H1 (cell line): ENCODE measurements at regions not wholly inside any gene's neighbourhood (a gene's known extent, or its start where the extent isn't known, plus 50 kb on each side); places are given as distances from the start of the nearest gene placed in this dataset.

Source experiments
- CTCF ChIA-PET: fragments of 300-600 bp; sonication (Branson Sonifier 250); formaldehyde crosslinking; loops from one replicate; lab custom pipeline; 2021; ENCODE audit not compliant: partially characterized antibody; lab: Charles Lee
- POLR2A ChIA-PET: fragments of 300-600 bp; sonication (Branson Sonifier 250); formaldehyde crosslinking; loops from one replicate; lab custom pipeline; 2021; ENCODE audit warnings: inconsistent platforms; ENCODE audit not compliant: partially characterized antibody; lab: Charles Lee
- DNase-seq, 2 experiments: peaks; one replicate each; pipeline versions ENCODE4 v3.0.0 to v3.0.0-alpha.2; 2010 to 2022; ENCODE audit warnings: low spot score in 2 of 2, low read depth in 1 of 2, mixed read lengths in 1 of 2
- FAIRE-seq: peaks from 2 replicates; lab custom pipeline; 2011; peaks lifted over from hg19 to GRCh38; lab: Jason Lieb, UNC
- H2AFZ ChIP-seq: 2 replicates; pipeline ENCODE4 v1.8.1; 2012; ENCODE audit warnings: low read length, inconsistent platforms
- H2AK5ac ChIP-seq: 2 replicates; pipeline ENCODE4 v1.6.1; 2013; ENCODE audit warnings: low read depth, low read length
- H2BK120ac ChIP-seq: replicated peaks from 2 replicates; pipeline ENCODE3; 2013; ENCODE audit warnings: low read depth, low read length, inconsistent platforms
- H2BK12ac ChIP-seq: 2 replicates; pipeline ENCODE4 v1.6.1; 2013; ENCODE audit warnings: low read depth, low read length
- H2BK15ac ChIP-seq: 2 replicates; pipeline ENCODE4 v1.6.1; 2013; ENCODE audit warnings: low read length
- H2BK20ac ChIP-seq: 2 replicates; pipeline ENCODE4 v1.6.1; 2013; ENCODE audit warnings: low read length
- H2BK5ac ChIP-seq: 2 replicates; pipeline ENCODE4 v1.6.1; 2013; ENCODE audit warnings: low read depth, low read length
- H3K14ac ChIP-seq: 2 replicates; pipeline ENCODE4 v1.6.1; 2013; ENCODE audit warnings: inconsistent platforms; ENCODE audit not compliant: insufficient read length
- H3K18ac ChIP-seq: 2 replicates; pipeline ENCODE4 v1.6.1; 2013; ENCODE audit warnings: low read length; ENCODE audit errors: extremely low read depth
- H3K23ac ChIP-seq: 2 replicates; pipeline ENCODE4 v1.6.1; 2013; ENCODE audit warnings: inconsistent platforms; ENCODE audit not compliant: insufficient read length
- H3K23me2 ChIP-seq: 2 replicates; pipeline ENCODE4 v1.6.1; 2013; ENCODE audit warnings: low read depth, low read length
- H3K27ac ChIP-seq: 2 replicates; pipeline ENCODE4 v1.6.1; 2011; ENCODE audit warnings: low read depth, low read length, inconsistent platforms
- H3K27me3 ChIP-seq, 4 experiments: replicated peaks in 1 of 4; 1 replicate in 1 of 4; 2 replicates in 3 of 4; pipeline versions ENCODE4 v1.6.1 to v1.8.1; 2011 to 2013; ENCODE audit warnings: low read length in 3 of 4, mild to moderate bottlenecking in 3 of 4, inconsistent platforms in 2 of 4, mixed read lengths in 2 of 4, moderate library complexity in 1 of 4; ENCODE audit not compliant: control insufficient read depth in 3 of 4, insufficient read depth in 3 of 4; ENCODE audit errors: extremely low read depth in 1 of 4
- H3K36me3 ChIP-seq, 4 experiments: 2 replicates each; pipeline versions ENCODE4 v1.6.1 to v1.8.1; 2011 to 2013; ENCODE audit warnings: mild to moderate bottlenecking in 4 of 4, low read length in 3 of 4, moderate library complexity in 2 of 4, control low read depth in 1 of 4, inconsistent platforms in 1 of 4; ENCODE audit not compliant: insufficient read depth in 4 of 4, control insufficient read depth in 2 of 4
- H3K4ac ChIP-seq: replicated peaks from 2 replicates; pipeline ENCODE3; 2013; ENCODE audit warnings: low read length, low read depth, mixed read lengths, inconsistent platforms; ENCODE audit not compliant: insufficient read length
- H3K4me1 ChIP-seq, 4 experiments: replicated peaks in 1 of 4; 1 replicate in 1 of 4; 2 replicates in 3 of 4; pipeline versions ENCODE4 v1.6.1 to v1.8.1; 2011 to 2013; ENCODE audit warnings: low read length in 3 of 4, inconsistent platforms in 2 of 4, mixed read lengths in 1 of 4; ENCODE audit not compliant: insufficient read depth in 4 of 4, control insufficient read depth in 3 of 4
- H3K4me2 ChIP-seq, 2 experiments: 2 replicates each; pipeline versions ENCODE4 v1.6.1 to v1.8.1; 2011 to 2013; ENCODE audit warnings: low read depth in 2 of 2, low read length in 2 of 2, control low read depth in 1 of 2, inconsistent platforms in 1 of 2, mild to moderate bottlenecking in 1 of 2; ENCODE audit not compliant: insufficient read depth in 1 of 2
- H3K4me3 ChIP-seq, 4 experiments: fragments of 200-600, 300-600 bp in 1 of 4; sonication (generic), shearing (Covaris generic), sonication (Bioruptor Twin) in 1 of 4; 2 replicates each; pipeline versions ENCODE4 v1.5.1 to v1.8.1; 2011 to 2016; ENCODE audit warnings: low read length in 4 of 4, low read depth in 3 of 4, control low read depth in 2 of 4, inconsistent platforms in 2 of 4, mild to moderate bottlenecking in 2 of 4, mixed read lengths in 1 of 4, moderate library complexity in 1 of 4; ENCODE audit not compliant: insufficient read depth in 2 of 4; ENCODE audit errors: extremely low read depth in 1 of 4
- H3K56ac ChIP-seq: replicated peaks from 2 replicates; pipeline ENCODE3; 2013; ENCODE audit warnings: low read depth, mild to moderate bottlenecking, mixed read lengths, low read length, inconsistent platforms; ENCODE audit not compliant: insufficient read length
- H3K79me1 ChIP-seq: 2 replicates; pipeline ENCODE4 v1.6.1; 2013; ENCODE audit warnings: low read depth, low read length, control low read depth
- H3K79me2 ChIP-seq, 2 experiments: 2 replicates each; pipeline versions ENCODE4 v1.6.1 to v1.8.1; 2012 to 2013; ENCODE audit warnings: low read length in 2 of 2, mild to moderate bottlenecking in 2 of 2, inconsistent platforms in 1 of 2; ENCODE audit not compliant: insufficient read depth in 2 of 2, control insufficient read depth in 1 of 2
- H3K9ac ChIP-seq, 4 experiments: replicated peaks in 1 of 4; 1 replicate in 1 of 4; 2 replicates in 3 of 4; pipeline versions ENCODE4 v1.6.1 to v1.8.1; 2011 to 2013; ENCODE audit warnings: low read depth in 3 of 4, low read length in 3 of 4, control low read depth in 2 of 4, mild to moderate bottlenecking in 2 of 4, moderate library complexity in 2 of 4, inconsistent platforms in 1 of 4; ENCODE audit errors: extremely low read depth in 1 of 4
- H3K9me3 ChIP-seq, 2 experiments: 2 replicates each; pipeline versions ENCODE4 v1.6.1 to v1.8.1; 2012 to 2013; ENCODE audit warnings: mild to moderate bottlenecking in 2 of 2, moderate library complexity in 2 of 2, control low read depth in 1 of 2, inconsistent platforms in 1 of 2, low read depth in 1 of 2, low read length in 1 of 2, mixed read lengths in 1 of 2; ENCODE audit not compliant: insufficient read depth in 2 of 2
- H4K20me1 ChIP-seq, 2 experiments: replicated peaks in 1 of 2; 2 replicates each; pipeline versions ENCODE3 to v1.8.1; 2011 to 2013; ENCODE audit warnings: inconsistent platforms in 2 of 2, low read length in 2 of 2, mild to moderate bottlenecking in 1 of 2; ENCODE audit not compliant: insufficient read depth in 2 of 2, control insufficient read depth in 1 of 2
- H4K5ac ChIP-seq: 2 replicates; pipeline ENCODE4 v1.6.1; 2013; ENCODE audit warnings: low read length, low read depth, mixed read lengths, inconsistent platforms; ENCODE audit not compliant: insufficient read length
- H4K8ac ChIP-seq: 2 replicates; pipeline ENCODE4 v1.8.0; 2013; ENCODE audit warnings: mild to moderate bottlenecking, moderate library complexity, low read length, inconsistent platforms; ENCODE audit not compliant: insufficient read depth; ENCODE audit errors: extremely low read depth
- H4K91ac ChIP-seq: replicated peaks from 2 replicates; pipeline ENCODE3; 2013; ENCODE audit warnings: low read length, mixed read lengths, inconsistent platforms; ENCODE audit not compliant: insufficient read length
- HDAC6 ChIP-seq: IDR thresholded peaks from one replicate; pipeline ENCODE4 v1.7.1; 2012; ENCODE audit warnings: low read depth, mild to moderate bottlenecking, inconsistent platforms, low read length, moderate library complexity
- TAF1 ChIP-seq: IDR thresholded peaks from 2 replicates; pipeline ENCODE4 v1.6.1; 2011; ENCODE audit warnings: mild to moderate bottlenecking, low read depth, low read length
- WGBS, 2 experiments: shearing (Covaris generic) in 1 of 2; methylation state at CpG; one replicate each; pipeline versions ENCODE4 v1.1.6 to v1.1.7; 2013 to 2015; ENCODE audit warnings: low lambda C conversion rate in 2 of 2, mixed read lengths in 2 of 2, inconsistent platforms in 1 of 2, low coverage in 1 of 2, missing lambda C conversion rate in 1 of 2; ENCODE audit not compliant: insufficient replicate concordance in 2 of 2, insufficient coverage in 1 of 2, insufficient read length in 1 of 2; ENCODE audit errors: extremely low coverage in 1 of 2, missing lambda C conversion rate in 1 of 2; 5-methylcytosine and 5-hydroxymethylcytosine counted together
- TF ChIP-seq, protein P1 (sequence below): IDR thresholded peaks from 2 replicates; pipeline ENCODE4 v1.6.1; 2011; ENCODE audit warnings: low read depth, mild to moderate bottlenecking, low read length; ENCODE audit not compliant: insufficient read depth

DNA sequence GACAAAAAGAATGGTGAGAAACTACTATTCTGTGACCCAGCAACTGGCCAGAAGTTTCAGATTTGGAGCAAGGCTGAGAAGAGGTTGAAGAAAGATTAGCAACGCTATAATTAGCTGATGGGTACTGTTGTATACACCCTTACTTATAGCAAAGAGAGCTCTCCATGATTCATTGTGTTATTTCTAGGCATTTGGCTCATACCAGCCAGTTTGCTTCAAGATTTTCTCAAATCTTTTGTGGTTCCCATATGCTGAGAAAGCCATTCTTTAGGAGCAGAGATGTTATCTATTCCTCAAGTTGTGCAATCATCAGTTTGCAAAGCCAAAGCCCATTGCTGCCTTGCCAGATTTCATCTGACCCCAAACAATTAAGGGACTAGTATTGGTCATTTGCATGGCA, 179.4 kb downstream of the ETS1 start:
- H4K8ac ChIP-seq, result no peak overlapping the region
- no peak overlapping the region for H3K4me2 ChIP-seq
- no peaks in the 10 kb centered on the region for H3K23me2 ChIP-seq
- TF ChIP-seq, protein P1, sequence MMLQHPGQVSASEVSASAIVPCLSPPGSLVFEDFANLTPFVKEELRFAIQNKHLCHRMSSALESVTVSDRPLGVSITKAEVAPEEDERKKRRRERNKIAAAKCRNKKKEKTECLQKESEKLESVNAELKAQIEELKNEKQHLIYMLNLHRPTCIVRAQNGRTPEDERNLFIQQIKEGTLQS, result no peak
- TF ChIP-seq TAF1 (no peak), HDAC6 (no peak)
- no peak overlapping the region for H2BK120ac ChIP-seq
- no peak overlapping the region for H3K27ac ChIP-seq
- H3K18ac ChIP-seq, result no peak overlapping the region
- H4K91ac ChIP-seq, result no peak overlapping the region
- WGBS, 2 experiments, result 77% methylated on average over 1 of the region's 1 CpG; no CpG with 5 or more reads in 1 of the 2 experiments
- H3K79me1 ChIP-seq, result no peaks in the 10 kb centered on the region
- H3K79me2 ChIP-seq, result no peaks in the 10 kb centered on the region
- FAIRE-seq, result no peak
- H2BK5ac ChIP-seq, result no peak overlapping the region
- H3K56ac ChIP-seq, result no peak overlapping the region
- H2BK12ac ChIP-seq, result no peak overlapping the region
- no peaks in the 10 kb centered on the region for H3K36me3 ChIP-seq
- H3K27me3 ChIP-seq, result no peaks in the 10 kb centered on the region
- no peak overlapping the region for H4K5ac ChIP-seq
- no peak overlapping the region for H3K23ac ChIP-seq
- no peak overlapping the region for H2AK5ac ChIP-seq
- no peaks in the 10 kb centered on the region for H3K4me1 ChIP-seq
- no peak overlapping the region for H3K4ac ChIP-seq
- H2BK20ac ChIP-seq, result no peak overlapping the region
- ChIA-PET POLR2A (no interaction called here), CTCF (interaction anchor here (1.2 to 2.2 kb wide), 3 partner anchors 10 to 221 kb away, joined by 3 to 5 read pairs (median 4); no protein-coding TSS in a partner anchor)
- H4K20me1 ChIP-seq, result no peaks in the 10 kb centered on the region
- H3K14ac ChIP-seq, result no peak overlapping the region
- no peak overlapping the region for H3K9ac ChIP-seq
- DNase-seq, result no peak
- H3K9me3 ChIP-seq, result no peaks in the 10 kb centered on the region
- H2AFZ ChIP-seq, result no peak overlapping the region
- H2BK15ac ChIP-seq, result no peak overlapping the region
- no peak overlapping the region for H3K4me3 ChIP-seq
